ENCODE measurements at regions not wholly inside any gene's neighbourhood (a gene's known extent, or its start where the extent isn't known, plus 50 kb on each side); places are given as distances from the start of the nearest gene placed in this dataset.
"Not testable (repeated sequence)": the region's sequence is repeated elsewhere in the genome, so short reads cannot be mapped to it uniquely, and the experiment has no call there.

- no peak for DNase-seq
Measured at GRCh38 chr5:1666221-1666620, 133.4 kb downstream of the MRPL36 start.

GRCh38 chr5:1665803-1666202, 133.8 kb downstream of the MRPL36 start:
- no peak for DNase-seq

GRCh38 chr5:1665231-1665630, 134.4 kb downstream of the MRPL36 start:
- no peak for DNase-seq

- no peak for DNase-seq
Measured at GRCh38 chr5:1663186-1663585, 136.5 kb downstream of the MRPL36 start.

- no peak for DNase-seq
Measured at GRCh38 chr5:1662559-1663085, 137.0 kb downstream of the MRPL36 start.

- no peak for DNase-seq
Measured at GRCh38 chr5:1661831-1662558, 137.6 kb downstream of the MRPL36 start.

- DNase-seq: no peak
Measured at GRCh38 chr5:1661311-1661710, 137.6 kb upstream of the LPCAT1 start.

- no peak for DNase-seq
Measured at GRCh38 chr5:1660511-1660910, 136.8 kb upstream of the LPCAT1 start.

- no peak for DNase-seq
Measured at GRCh38 chr5:1660001-1660400, 136.2 kb upstream of the LPCAT1 start.

GRCh38 chr5:1659100-1659981, 135.6 kb upstream of the LPCAT1 start:
- no peak for DNase-seq

- no peak for DNase-seq
Measured at GRCh38 chr5:1658665-1659064, 134.9 kb upstream of the LPCAT1 start.

GRCh38 chr5:1657161-1657741, 133.5 kb upstream of the LPCAT1 start:
- no peak for DNase-seq

GRCh38 chr5:1656271-1656975, 132.7 kb upstream of the LPCAT1 start:
- no peak for DNase-seq

GRCh38 chr5:1655496-1656270, 131.9 kb upstream of the LPCAT1 start:
- DNase-seq: no peak

GRCh38 chr5:1654786-1655495, 131.2 kb upstream of the LPCAT1 start:
- DNase-seq: no peak

GRCh38 chr5:1653698-1654651, 130.2 kb upstream of the LPCAT1 start:
- DNase-seq: not testable (repeated sequence)

- no peak for DNase-seq
Measured at GRCh38 chr5:1652873-1653697, 129.3 kb upstream of the LPCAT1 start.

- DNase-seq: no peak
Measured at GRCh38 chr5:1651971-1652872, 128.5 kb upstream of the LPCAT1 start.
